ENCODE measurements at regions not wholly inside any gene's neighbourhood (a gene's known extent, or its start where the extent isn't known, plus 50 kb on each side); places are given as distances from the start of the nearest gene placed in this dataset.

GRCh38 chr1:229839800-229840199 lies 213.8 kb downstream of the URB2 start:
- intact Hi-C loops (cut with micrococcal nuclease), result no loop called here
- Mint-ChIP-seq H3K4me3 (no peak overlapping the region), H3K27ac (no peak overlapping the region), H3K36me3 (ENCODE audit: low read depth) (no peaks in the 10 kb centered on the region), H3K9me3 (no peaks in the 10 kb centered on the region), H3K27me3 (ENCODE audit: insufficient read depth) (peaks cover 16% of the 10 kb centered on the region), H3K4me1 (ENCODE audit: low read depth) (no peaks in the 10 kb centered on the region)
- no peak for DNase-seq (ENCODE audit: low spot score)

GRCh38 chr1:229841230-229841629 lies 215.2 kb downstream of the URB2 start:
- Mint-ChIP-seq H3K27me3 (ENCODE audit: insufficient read depth) (peaks cover 16% of the 10 kb centered on the region), H3K27ac (no peak overlapping the region), H3K36me3 (ENCODE audit: low read depth) (no peaks in the 10 kb centered on the region), H3K4me3 (no peak overlapping the region), H3K9me3 (no peaks in the 10 kb centered on the region), H3K4me1 (ENCODE audit: low read depth) (no peaks in the 10 kb centered on the region)
- DNase-seq (ENCODE audit: low spot score), result no peak
- intact Hi-C loops (cut with micrococcal nuclease), result no loop called here

- Mint-ChIP-seq H3K36me3 (ENCODE audit: low read depth) (no peaks in the 10 kb centered on the region), H3K27ac (no peak overlapping the region), H3K9me3 (no peaks in the 10 kb centered on the region), H3K27me3 (ENCODE audit: insufficient read depth) (peaks cover 16% of the 10 kb centered on the region), H3K4me1 (ENCODE audit: low read depth) (no peaks in the 10 kb centered on the region), H3K4me3 (no peak overlapping the region)
- intact Hi-C loops (cut with micrococcal nuclease), result no loop called here
- no peak for DNase-seq (ENCODE audit: low spot score)
Observed at GRCh38 chr1:229842302-229843255, 216.5 kb downstream of the URB2 start.

GRCh38 chr1:229843627-229844238 lies 217.7 kb downstream of the URB2 start:
- no peaks in the 10 kb centered on the region for H3K4me1 Mint-ChIP-seq (ENCODE audit: low read depth)
- H3K27me3 Mint-ChIP-seq (ENCODE audit: insufficient read depth), result peaks cover 16% of the 10 kb centered on the region
- H3K4me3 Mint-ChIP-seq, result no peak overlapping the region
- DNase-seq (ENCODE audit: low spot score), result no peak
- no peak overlapping the region for H3K27ac Mint-ChIP-seq
- H3K36me3 Mint-ChIP-seq (ENCODE audit: low read depth), result no peaks in the 10 kb centered on the region
- intact Hi-C loops (cut with micrococcal nuclease), result no loop called here
- no peaks in the 10 kb centered on the region for H3K9me3 Mint-ChIP-seq

- no peaks in the 10 kb centered on the region for H3K4me1 Mint-ChIP-seq (ENCODE audit: low read depth)
- no peak overlapping the region for H3K4me3 Mint-ChIP-seq
- intact Hi-C loops (cut with micrococcal nuclease), result no loop called here
Observed at GRCh38 chr1:229844675-229845074, 218.6 kb downstream of the URB2 start.

GRCh38 chr1:229845410-229846138 lies 219.5 kb downstream of the URB2 start:
- no peaks in the 10 kb centered on the region for H3K4me1 Mint-ChIP-seq (ENCODE audit: low read depth)
- H3K9me3 Mint-ChIP-seq, result no peaks in the 10 kb centered on the region
- intact Hi-C loops (cut with micrococcal nuclease), result no loop called here

More at GRCh38 chr1:229844675-229845074, 218.6 kb downstream of the URB2 start:
- Mint-ChIP-seq H3K27me3 (ENCODE audit: insufficient read depth) (peaks cover 12% of the 10 kb centered on the region), H3K9me3 (no peaks in the 10 kb centered on the region), H3K27ac (no peak overlapping the region), H3K36me3 (ENCODE audit: low read depth) (no peaks in the 10 kb centered on the region)
- no peak for DNase-seq (ENCODE audit: low spot score)

GRCh38 chr1:229846351-229846750 lies 220.3 kb downstream of the URB2 start:
- intact Hi-C loops (cut with micrococcal nuclease), result no loop called here
- no peaks in the 10 kb centered on the region for H3K9me3 Mint-ChIP-seq
- H3K4me1 Mint-ChIP-seq (ENCODE audit: low read depth), result no peaks in the 10 kb centered on the region
- H3K36me3 Mint-ChIP-seq (ENCODE audit: low read depth), result no peaks in the 10 kb centered on the region
- DNase-seq (ENCODE audit: low spot score), result no peak
- H3K27ac Mint-ChIP-seq, result no peak overlapping the region
- H3K4me3 Mint-ChIP-seq, result no peak overlapping the region
- H3K27me3 Mint-ChIP-seq (ENCODE audit: insufficient read depth), result peaks cover 10% of the 10 kb centered on the region

More at GRCh38 chr1:229845410-229846138, 219.5 kb downstream of the URB2 start:
- peaks cover 12% of the 10 kb centered on the region for H3K27me3 Mint-ChIP-seq (ENCODE audit: insufficient read depth)
- no peak overlapping the region for H3K4me3 Mint-ChIP-seq
- no peak for DNase-seq (ENCODE audit: low spot score)
- no peaks in the 10 kb centered on the region for H3K36me3 Mint-ChIP-seq (ENCODE audit: low read depth)
- H3K27ac Mint-ChIP-seq, result no peak overlapping the region

- H3K27ac Mint-ChIP-seq, result no peak overlapping the region
- intact Hi-C loops (cut with micrococcal nuclease), result no loop called here
- H3K9me3 Mint-ChIP-seq, result no peaks in the 10 kb centered on the region
- H3K27me3 Mint-ChIP-seq (ENCODE audit: insufficient read depth), result peaks cover 7% of the 10 kb centered on the region
- H3K36me3 Mint-ChIP-seq (ENCODE audit: low read depth), result no peaks in the 10 kb centered on the region
- DNase-seq (ENCODE audit: low spot score), result no peak
- H3K4me1 Mint-ChIP-seq (ENCODE audit: low read depth), result no peaks in the 10 kb centered on the region
- no peak overlapping the region for H3K4me3 Mint-ChIP-seq
Observed at GRCh38 chr1:229848752-229849677, 218.0 kb upstream of the GALNT2 start.

- intact Hi-C loops (cut with micrococcal nuclease), result loop anchor here (10.0 kb wide), 1 partner anchor 463 kb away; no protein-coding TSS in a partner anchor
- Mint-ChIP-seq H3K9me3 (no peaks in the 10 kb centered on the region), H3K27ac (no peak overlapping the region), H3K4me1 (ENCODE audit: low read depth) (peaks cover 10% of the 10 kb centered on the region), H3K27me3 (ENCODE audit: insufficient read depth) (peaks cover 10% of the 10 kb centered on the region), H3K4me3 (no peak overlapping the region), H3K36me3 (ENCODE audit: low read depth) (no peaks in the 10 kb centered on the region)
- DNase-seq (ENCODE audit: low spot score), result no peak
Observed at GRCh38 chr1:229851511-229851910, 215.5 kb upstream of the GALNT2 start.

GRCh38 chr1:229853751-229854150 lies 213.3 kb upstream of the GALNT2 start:
- Mint-ChIP-seq H3K36me3 (ENCODE audit: low read depth) (no peaks in the 10 kb centered on the region), H3K4me3 (no peak overlapping the region), H3K4me1 (ENCODE audit: low read depth) (peaks cover 10% of the 10 kb centered on the region), H3K27me3 (ENCODE audit: insufficient read depth) (peaks cover 10% of the 10 kb centered on the region), H3K9me3 (no peaks in the 10 kb centered on the region), H3K27ac (no peak overlapping the region)
- intact Hi-C loops (cut with micrococcal nuclease), result loop anchor here (10.0 kb wide), 1 partner anchor 461 kb away; no protein-coding TSS in a partner anchor
- no peak for DNase-seq (ENCODE audit: low spot score)

GRCh38 chr1:229854620-229855019 lies 212.4 kb upstream of the GALNT2 start:
- no peak overlapping the region for H3K4me3 Mint-ChIP-seq
- intact Hi-C loops (cut with micrococcal nuclease), result loop anchor here (5.0 to 10.0 kb wide), 2 partner anchors 192 to 460 kb away; no protein-coding TSS in a partner anchor
- no peaks in the 10 kb centered on the region for H3K9me3 Mint-ChIP-seq
- H3K4me1 Mint-ChIP-seq (ENCODE audit: low read depth), result peaks cover 10% of the 10 kb centered on the region
- no peak for DNase-seq (ENCODE audit: low spot score)
- H3K36me3 Mint-ChIP-seq (ENCODE audit: low read depth), result no peaks in the 10 kb centered on the region
- H3K27me3 Mint-ChIP-seq (ENCODE audit: insufficient read depth), result peaks cover 9% of the 10 kb centered on the region
- no peak overlapping the region for H3K27ac Mint-ChIP-seq
